Epithelial cell of proximal tubule (primary cell): ENCODE measurements at regions not wholly inside any gene's neighbourhood (a gene's known extent, or its start where the extent isn't known, plus 50 kb on each side); places are given as distances from the start of the nearest gene placed in this dataset.
"Not testable (repeated sequence)": the region's sequence is repeated elsewhere in the genome, so short reads cannot be mapped to it uniquely, and the experiment has no call there.

Source experiments
- DNase-seq: peaks from one replicate; pipeline ENCODE4 v3.0.0-alpha.2; 2011; ENCODE audit warnings: low read depth
- H3K4me3 ChIP-seq: 2 replicates; pipeline ENCODE4 v1.5.1; 2011; ENCODE audit warnings: low read depth, mild to moderate bottlenecking, low read length
- CTCF ChIP-seq: conservative IDR thresholded peaks from 2 replicates; pipeline ENCODE4 v1.5.1; 2012; ENCODE audit warnings: low read depth, mild to moderate bottlenecking, low read length

GRCh38 chr6:155542036-155542435 lies 86.4 kb upstream of the NOX3 start:
- no peak for TF ChIP-seq CTCF
- no peak for DNase-seq
- H3K4me3 ChIP-seq = no peak overlapping the region

- no peak overlapping the region for H3K4me3 ChIP-seq
- no peak for DNase-seq
- no peak for TF ChIP-seq CTCF
These were observed 83.2 kb upstream of the NOX3 start for GRCh38 chr6:155538708-155539390.

- no peak overlapping the region for H3K4me3 ChIP-seq
- DNase-seq = no peak
- TF ChIP-seq CTCF = no peak
These were observed 79.0 kb upstream of the NOX3 start for GRCh38 chr6:155534678-155535077.

- DNase-seq = peak; percentile 19
- TF ChIP-seq CTCF = peak; percentile 81
- no peak overlapping the region for H3K4me3 ChIP-seq
These were observed 74.7 kb upstream of the NOX3 start for GRCh38 chr6:155530219-155530834.

- not testable (repeated sequence) for DNase-seq, H3K4me3 ChIP-seq
These were observed 74.2 kb upstream of the NOX3 start for GRCh38 chr6:155529814-155530213.

GRCh38 chr6:155528982-155529453 lies 73.4 kb upstream of the NOX3 start:
- H3K4me3 ChIP-seq = no peak overlapping the region
- DNase-seq = peak; percentile 76
- no peak for TF ChIP-seq CTCF

- no peak for TF ChIP-seq CTCF
- H3K4me3 ChIP-seq = no peak overlapping the region
- no peak for DNase-seq
These were observed 72.7 kb upstream of the NOX3 start for GRCh38 chr6:155528335-155528734.
